Naive B cell (primary cell): ENCODE measurements at regions not wholly inside any gene's neighbourhood (a gene's known extent, or its start where the extent isn't known, plus 50 kb on each side); places are given as distances from the start of the nearest gene placed in this dataset.

Experiments used
- ATAC-seq, 2 donors: fragments of 150-1000 bp; cut with Tn5 transposase; 2 replicates each; pipeline ENCODE4 v1.10.0; 2021; ENCODE audit warnings: low read depth in 2 of 2, mild to moderate bottlenecking in 2 of 2, moderate library complexity in 2 of 2
- DNase-seq: peaks from one replicate; pipeline ENCODE4 v3.0.0; 2022
- H3K27ac Mint-ChIP-seq, 6 donors: one replicate each; pipeline ENCODE4 v1.8.0; 2020 to 2022; ENCODE audit warnings: mild to moderate bottlenecking in 6 of 6, mixed read lengths in 6 of 6, moderate library complexity in 5 of 6, inconsistent platforms in 2 of 6
- H3K27me3 Mint-ChIP-seq, 3 donors: one replicate each; pipeline ENCODE4 v1.8.0; 2021 to 2022; ENCODE audit warnings: mixed read lengths in 3 of 3, mild to moderate bottlenecking in 1 of 3
- H3K36me3 Mint-ChIP-seq, 2 donors: one replicate each; pipeline ENCODE4 v1.8.0; 2020 to 2022; ENCODE audit warnings: mixed read lengths in 2 of 2, inconsistent platforms in 1 of 2, mild to moderate bottlenecking in 1 of 2
- H3K4me1 Mint-ChIP-seq, 3 donors: one replicate each; pipeline ENCODE4 v1.8.0; 2020 to 2022; ENCODE audit warnings: mixed read lengths in 3 of 3, inconsistent platforms in 1 of 3, mild to moderate bottlenecking in 1 of 3, moderate library complexity in 1 of 3
- H3K4me3 Mint-ChIP-seq, 8 donors: one replicate each; pipeline ENCODE4 v1.8.0; 2020 to 2022; ENCODE audit warnings: mild to moderate bottlenecking in 8 of 8, mixed read lengths in 8 of 8, moderate library complexity in 8 of 8, inconsistent platforms in 2 of 8
- H3K9me3 Mint-ChIP-seq, 7 donors: one replicate each; pipeline ENCODE4 v1.8.0; 2020 to 2022; ENCODE audit warnings: mixed read lengths in 7 of 7, mild to moderate bottlenecking in 5 of 7, inconsistent platforms in 2 of 7, moderate library complexity in 1 of 7

- no peak for DNase-seq
- H3K27ac Mint-ChIP-seq: no peak overlapping the region
Observed at GRCh38 chr3:163016251-163016650, 1519.6 kb downstream of the OTOL1 start.

GRCh38 chr3:163018067-163018466 lies 1521.5 kb downstream of the OTOL1 start:
- Mint-ChIP-seq H3K4me3 (no peak overlapping the region), H3K36me3 (no peaks in the 10 kb centered on the region), H3K9me3 (peaks cover 0 to 9% (median 2%) of the 10 kb centered on the region in 7 donors), H3K27ac (no peak overlapping the region), H3K27me3 (no peaks in the 10 kb centered on the region), H3K4me1 (no peaks in the 10 kb centered on the region)
- ATAC-seq (no peak), DNase-seq (no peak)

More at GRCh38 chr3:163016251-163016650, 1519.6 kb downstream of the OTOL1 start:
- Mint-ChIP-seq H3K27me3 (no peaks in the 10 kb centered on the region), H3K9me3 (peaks cover 0 to 9% (median 2%) of the 10 kb centered on the region in 7 donors), H3K4me1 (no peaks in the 10 kb centered on the region), H3K36me3 (no peaks in the 10 kb centered on the region), H3K4me3 (no peak overlapping the region)
- ATAC-seq: no peak

GRCh38 chr3:163018664-163019063 lies 1522.1 kb downstream of the OTOL1 start:
- H3K27me3 Mint-ChIP-seq: no peaks in the 10 kb centered on the region
- ATAC-seq: no peak
- no peak overlapping the region for H3K27ac Mint-ChIP-seq
- H3K4me1 Mint-ChIP-seq: no peaks in the 10 kb centered on the region
- H3K9me3 Mint-ChIP-seq: peaks cover 0 to 8% (median 2%) of the 10 kb centered on the region in 7 donors
- no peak overlapping the region for H3K4me3 Mint-ChIP-seq
- no peak for DNase-seq
- no peaks in the 10 kb centered on the region for H3K36me3 Mint-ChIP-seq

GRCh38 chr3:163019260-163019659 lies 1522.7 kb downstream of the OTOL1 start:
- DNase-seq (no peak), ATAC-seq (no peak)
- Mint-ChIP-seq H3K4me1 (no peaks in the 10 kb centered on the region), H3K9me3 (peaks cover 0 to 6% (median 2%) of the 10 kb centered on the region in 7 donors), H3K4me3 (no peak overlapping the region), H3K27me3 (no peaks in the 10 kb centered on the region), H3K27ac (no peak overlapping the region), H3K36me3 (no peaks in the 10 kb centered on the region)

GRCh38 chr3:163033652-163034051 lies 1537.0 kb downstream of the OTOL1 start:
- Mint-ChIP-seq H3K9me3 (peaks cover 0 to 7% (median 0%) of the 10 kb centered on the region in 7 donors), H3K4me1 (no peaks in the 10 kb centered on the region), H3K27ac (no peak overlapping the region), H3K27me3 (no peaks in the 10 kb centered on the region), H3K4me3 (no peak overlapping the region), H3K36me3 (no peaks in the 10 kb centered on the region)
- ATAC-seq (no peak), DNase-seq (no peak)

- H3K27ac Mint-ChIP-seq: no peak overlapping the region
Observed at GRCh38 chr3:163039636-163040035, 1543.0 kb downstream of the OTOL1 start.

GRCh38 chr3:163043074-163043473 lies 1546.5 kb downstream of the OTOL1 start:
- no peak for ATAC-seq
- peaks cover 0 to 15% (median 5%) of the 10 kb centered on the region in 7 donors for H3K9me3 Mint-ChIP-seq
- H3K27me3 Mint-ChIP-seq: no peaks in the 10 kb centered on the region
- H3K27ac Mint-ChIP-seq: no peak overlapping the region
- H3K36me3 Mint-ChIP-seq: no peaks in the 10 kb centered on the region
- DNase-seq: no peak
- H3K4me3 Mint-ChIP-seq: no peak overlapping the region
- H3K4me1 Mint-ChIP-seq: no peaks in the 10 kb centered on the region

More at GRCh38 chr3:163039636-163040035, 1543.0 kb downstream of the OTOL1 start:
- DNase-seq: no peak
- Mint-ChIP-seq H3K4me3 (no peak overlapping the region), H3K36me3 (no peaks in the 10 kb centered on the region), H3K27me3 (no peaks in the 10 kb centered on the region), H3K9me3 (peaks cover 0 to 16% (median 3%) of the 10 kb centered on the region in 7 donors), H3K4me1 (no peaks in the 10 kb centered on the region)
- ATAC-seq: no peak

- H3K4me1 Mint-ChIP-seq: no peaks in the 10 kb centered on the region
- peaks cover 0 to 9% (median 5%) of the 10 kb centered on the region in 7 donors for H3K9me3 Mint-ChIP-seq
- DNase-seq: no peak
- no peaks in the 10 kb centered on the region for H3K36me3 Mint-ChIP-seq
- no peak overlapping the region for H3K4me3 Mint-ChIP-seq
- no peak overlapping the region for H3K27ac Mint-ChIP-seq
- no peak for ATAC-seq
- no peaks in the 10 kb centered on the region for H3K27me3 Mint-ChIP-seq
Observed at GRCh38 chr3:163045945-163046344, 1549.3 kb downstream of the OTOL1 start.

- H3K36me3 Mint-ChIP-seq: no peaks in the 10 kb centered on the region
- H3K4me1 Mint-ChIP-seq: no peaks in the 10 kb centered on the region
- ATAC-seq: no peak
- no peak for DNase-seq
- H3K27ac Mint-ChIP-seq: no peak overlapping the region
- H3K4me3 Mint-ChIP-seq: no peak overlapping the region
- H3K9me3 Mint-ChIP-seq: peaks cover 0 to 5% (median 4%) of the 10 kb centered on the region in 7 donors
- no peaks in the 10 kb centered on the region for H3K27me3 Mint-ChIP-seq
Observed at GRCh38 chr3:163048881-163049280, 1552.3 kb downstream of the OTOL1 start.

GRCh38 chr3:163056874-163057497 lies 1560.4 kb downstream of the OTOL1 start:
- Mint-ChIP-seq H3K27ac (no peak overlapping the region), H3K9me3 (peaks cover 0 to 2% (median 0%) of the 10 kb centered on the region in 7 donors), H3K4me1 (no peaks in the 10 kb centered on the region), H3K27me3 (no peaks in the 10 kb centered on the region), H3K4me3 (no peak overlapping the region), H3K36me3 (no peaks in the 10 kb centered on the region)
- no peak for ATAC-seq
- DNase-seq: no peak

- no peaks in the 10 kb centered on the region for H3K36me3 Mint-ChIP-seq
Observed at GRCh38 chr3:163058031-163058854, 1561.6 kb downstream of the OTOL1 start.

GRCh38 chr3:163071713-163072112 lies 1575.1 kb downstream of the OTOL1 start:
- H3K4me1 Mint-ChIP-seq: no peaks in the 10 kb centered on the region
- no peak overlapping the region for H3K27ac Mint-ChIP-seq
- H3K27me3 Mint-ChIP-seq: no peaks in the 10 kb centered on the region
- H3K4me3 Mint-ChIP-seq: no peak overlapping the region
- no peaks in the 10 kb centered on the region for H3K36me3 Mint-ChIP-seq
- no peak for ATAC-seq
- DNase-seq: no peak
- H3K9me3 Mint-ChIP-seq: peaks cover 0 to 9% (median 5%) of the 10 kb centered on the region in 7 donors

More at GRCh38 chr3:163058031-163058854, 1561.6 kb downstream of the OTOL1 start:
- H3K27ac Mint-ChIP-seq: no peak overlapping the region
- no peak for DNase-seq
- H3K4me1 Mint-ChIP-seq: no peaks in the 10 kb centered on the region
- H3K9me3 Mint-ChIP-seq: peaks cover 0 to 2% (median 0%) of the 10 kb centered on the region in 7 donors
- H3K27me3 Mint-ChIP-seq: no peaks in the 10 kb centered on the region
- no peak overlapping the region for H3K4me3 Mint-ChIP-seq
- ATAC-seq: no peak
